Activated naive CD4-positive, alpha-beta T cell treated with anti-CD3 and anti-CD28 coated beads, Interleukin-2, amount 10 ng/mL, durations not matched to agents 7 days and 5 days (primary cell): ENCODE measurements at regions not wholly inside any gene's neighbourhood (a gene's known extent, or its start where the extent isn't known, plus 50 kb on each side); places are given as distances from the start of the nearest gene placed in this dataset.

Experiments
- CTCF ChIA-PET: fragments of 350-600 bp; sonication (Branson Sonifier 250); formaldehyde crosslinking; loops from one replicate; lab custom pipeline; 2021; ENCODE audit warnings: antibody characterized with exemption; lab: Charles Lee
- DNase-seq: peaks from one replicate; pipeline ENCODE4 v3.0.0-alpha.2; 2020
- H3K27ac Mint-ChIP-seq: one replicate; pipeline ENCODE4 v1.8.0; 2021; ENCODE audit warnings: mild to moderate bottlenecking, moderate library complexity, mixed read lengths
- H3K27me3 Mint-ChIP-seq: one replicate; pipeline ENCODE4 v1.8.0; 2021; ENCODE audit warnings: mild to moderate bottlenecking, mixed read lengths
- H3K36me3 Mint-ChIP-seq: one replicate; pipeline ENCODE4 v1.8.0; 2021; ENCODE audit warnings: mixed read lengths
- H3K4me1 Mint-ChIP-seq: one replicate; pipeline ENCODE4 v1.8.0; 2021; ENCODE audit warnings: mixed read lengths
- H3K4me3 Mint-ChIP-seq: one replicate; pipeline ENCODE4 v1.8.0; 2021; ENCODE audit warnings: mild to moderate bottlenecking, moderate library complexity, mixed read lengths
- H3K9me3 Mint-ChIP-seq: one replicate; pipeline ENCODE4 v1.8.0; 2021; ENCODE audit warnings: mixed read lengths

GRCh38 chr5:74918232-74918669 lies 52.1 kb upstream of the FAM169A start:
- DNase-seq, result no peak
- no peaks in the 10 kb centered on the region for H3K4me1 Mint-ChIP-seq
- H3K27ac Mint-ChIP-seq, result no peak overlapping the region
- no peaks in the 10 kb centered on the region for H3K36me3 Mint-ChIP-seq
- H3K9me3 Mint-ChIP-seq, result no peaks in the 10 kb centered on the region
- no peak overlapping the region for H3K4me3 Mint-ChIP-seq
- CTCF ChIA-PET, result interaction anchor here (0.7 to 2.1 kb wide), 6 partner anchors 11 to 264 kb away, joined by 3 to 13 read pairs (median 4); no protein-coding TSS in a partner anchor
- peaks cover 8% of the 10 kb centered on the region for H3K27me3 Mint-ChIP-seq

- H3K4me3 Mint-ChIP-seq, result no peak overlapping the region
- H3K36me3 Mint-ChIP-seq, result no peaks in the 10 kb centered on the region
- H3K9me3 Mint-ChIP-seq, result no peaks in the 10 kb centered on the region
- no peaks in the 10 kb centered on the region for H3K4me1 Mint-ChIP-seq
- DNase-seq, result no peak
- peaks cover 8% of the 10 kb centered on the region for H3K27me3 Mint-ChIP-seq
- no peak overlapping the region for H3K27ac Mint-ChIP-seq
- CTCF ChIA-PET, result interaction anchor here (1.9 kb wide), 1 partner anchor 244 kb away, joined by 10 read pairs; no protein-coding TSS in a partner anchor
Measured at GRCh38 chr5:74916831-74917710, 50.9 kb upstream of the FAM169A start.
